ENCODE measurements at regions not wholly inside any gene's neighbourhood (a gene's known extent, or its start where the extent isn't known, plus 50 kb on each side); places are given as distances from the start of the nearest gene placed in this dataset.
A peak's percentile ranks its signal among the peaks of the same experiment; 100 is the strongest.

DNA sequence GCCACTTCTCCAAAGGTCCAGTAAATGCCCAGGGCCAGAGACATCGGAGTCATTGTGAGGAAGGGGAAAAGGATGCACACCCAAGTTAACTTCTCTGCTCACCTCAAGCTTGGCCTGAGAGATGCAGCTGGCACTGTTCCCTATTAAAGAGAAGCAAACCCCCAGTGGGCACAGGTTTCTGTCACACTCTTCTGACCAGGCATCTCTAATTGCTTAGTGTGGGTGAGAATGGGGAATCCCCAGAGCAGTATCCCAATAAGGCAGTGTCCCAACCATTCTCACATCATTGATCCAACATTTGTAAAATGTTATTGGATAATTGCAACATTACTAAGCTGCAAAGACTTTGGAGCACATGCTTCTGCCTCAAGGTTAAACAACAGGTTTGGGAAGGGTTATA, 232.3 kb downstream of the ADGRG6 start:
- TF ChIP-seq, protein P1, sequence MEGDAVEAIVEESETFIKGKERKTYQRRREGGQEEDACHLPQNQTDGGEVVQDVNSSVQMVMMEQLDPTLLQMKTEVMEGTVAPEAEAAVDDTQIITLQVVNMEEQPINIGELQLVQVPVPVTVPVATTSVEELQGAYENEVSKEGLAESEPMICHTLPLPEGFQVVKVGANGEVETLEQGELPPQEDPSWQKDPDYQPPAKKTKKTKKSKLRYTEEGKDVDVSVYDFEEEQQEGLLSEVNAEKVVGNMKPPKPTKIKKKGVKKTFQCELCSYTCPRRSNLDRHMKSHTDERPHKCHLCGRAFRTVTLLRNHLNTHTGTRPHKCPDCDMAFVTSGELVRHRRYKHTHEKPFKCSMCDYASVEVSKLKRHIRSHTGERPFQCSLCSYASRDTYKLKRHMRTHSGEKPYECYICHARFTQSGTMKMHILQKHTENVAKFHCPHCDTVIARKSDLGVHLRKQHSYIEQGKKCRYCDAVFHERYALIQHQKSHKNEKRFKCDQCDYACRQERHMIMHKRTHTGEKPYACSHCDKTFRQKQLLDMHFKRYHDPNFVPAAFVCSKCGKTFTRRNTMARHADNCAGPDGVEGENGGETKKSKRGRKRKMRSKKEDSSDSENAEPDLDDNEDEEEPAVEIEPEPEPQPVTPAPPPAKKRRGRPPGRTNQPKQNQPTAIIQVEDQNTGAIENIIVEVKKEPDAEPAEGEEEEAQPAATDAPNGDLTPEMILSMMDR (IDR thresholded peaks at IDR 0.05; ENCODE audit: insufficient read depth, low read depth, low read length), result no peak
- no peaks in the 10 kb centered on the region for H3K36me3 ChIP-seq (ENCODE audit: control insufficient read depth, insufficient read depth, low read length)
- POLR2A ChIA-PET, result no interaction called here
- H3K27me3 ChIP-seq (ENCODE audit: control insufficient read depth, insufficient read depth, low read length), result no peaks in the 10 kb centered on the region
- no peak for DNase-seq (ENCODE audit: low read depth)
- CTCF ChIA-PET, result interaction anchor here (0.9 kb wide), 1 partner anchor 11 kb away, joined by 3 read pairs; no protein-coding TSS in a partner anchor
- no peak overlapping the region for H3K4me3 ChIP-seq (ENCODE audit: low read depth, low read length)

DNA sequence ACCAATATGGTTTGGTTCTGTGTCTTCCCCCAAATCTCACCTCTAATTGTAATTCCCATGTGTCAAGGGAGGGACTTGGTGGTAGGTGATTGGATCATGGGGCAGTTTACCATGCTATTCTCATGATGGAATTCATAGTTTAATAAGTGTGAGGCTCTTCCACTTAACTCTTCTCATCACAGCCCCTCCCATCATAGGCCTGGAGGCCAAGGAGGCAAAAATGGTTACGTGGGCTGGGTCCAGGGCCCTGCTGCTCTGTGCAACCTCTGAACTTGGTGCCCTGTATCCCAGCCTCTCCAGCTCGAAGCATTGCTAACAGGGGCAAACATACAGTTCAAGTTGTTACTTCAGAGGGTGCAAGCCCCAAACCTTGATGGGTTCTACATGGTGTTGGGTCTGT, 232.7 kb downstream of the ADGRG6 start:
- Histone ChIP-seq H3K27me3 (ENCODE audit: control insufficient read depth, insufficient read depth, low read length) (0 out of 2 replicates have a peak, but pooled peaks cover 2% of the 10 kb centered on the region), H3K4me3 (ENCODE audit: low read depth, low read length) (no peak overlapping the region), H3K36me3 (ENCODE audit: control insufficient read depth, insufficient read depth, low read length) (no peaks in the 10 kb centered on the region)
- TF ChIP-seq, protein P1 (IDR thresholded peaks at IDR 0.05; ENCODE audit: insufficient read depth, low read depth, low read length), result no peak
- no peak for DNase-seq (ENCODE audit: low read depth)
- ChIA-PET POLR2A (no interaction called here), CTCF (interaction anchor here (0.9 kb wide), 1 partner anchor 11 kb away, joined by 3 read pairs; no protein-coding TSS in a partner anchor)

GRCh38 chr6:142537612-142538478, 236.0 kb downstream of the ADGRG6 start:
- no peak for DNase-seq (ENCODE audit: low read depth)
- ChIA-PET POLR2A (no interaction called here), CTCF (interaction anchor here (0.6 to 1.2 kb wide), 3 partner anchors 10 to 67 kb away, joined by 3 read pairs; no protein-coding TSS in a partner anchor)
- 0 out of 2 replicates have a peak, but pooled peaks cover 2% of the 10 kb centered on the region for H3K27me3 ChIP-seq (ENCODE audit: control insufficient read depth, insufficient read depth, low read length)
- TF ChIP-seq, protein P1 (IDR thresholded peaks at IDR 0.05; ENCODE audit: insufficient read depth, low read depth, low read length), result peak; percentile 59
- no peaks in the 10 kb centered on the region for H3K36me3 ChIP-seq (ENCODE audit: control insufficient read depth, insufficient read depth, low read length)
- no peak overlapping the region for H3K4me3 ChIP-seq (ENCODE audit: low read depth, low read length)

- Histone ChIP-seq H3K36me3 (ENCODE audit: control insufficient read depth, insufficient read depth, low read length) (no peaks in the 10 kb centered on the region), H3K4me3 (ENCODE audit: low read depth, low read length) (no peak overlapping the region), H3K27me3 (ENCODE audit: control insufficient read depth, insufficient read depth, low read length) (0 out of 2 replicates have a peak, but pooled peaks cover 2% of the 10 kb centered on the region)
- TF ChIP-seq, protein P1 (IDR thresholded peaks at IDR 0.05; ENCODE audit: insufficient read depth, low read depth, low read length), result no peak
- POLR2A ChIA-PET, result no interaction called here
- CTCF ChIA-PET, result no interaction called here
- no peak for DNase-seq (ENCODE audit: low read depth)
These were observed 241.0 kb downstream of the ADGRG6 start for GRCh38 chr6:142542704-142543233.

DNA sequence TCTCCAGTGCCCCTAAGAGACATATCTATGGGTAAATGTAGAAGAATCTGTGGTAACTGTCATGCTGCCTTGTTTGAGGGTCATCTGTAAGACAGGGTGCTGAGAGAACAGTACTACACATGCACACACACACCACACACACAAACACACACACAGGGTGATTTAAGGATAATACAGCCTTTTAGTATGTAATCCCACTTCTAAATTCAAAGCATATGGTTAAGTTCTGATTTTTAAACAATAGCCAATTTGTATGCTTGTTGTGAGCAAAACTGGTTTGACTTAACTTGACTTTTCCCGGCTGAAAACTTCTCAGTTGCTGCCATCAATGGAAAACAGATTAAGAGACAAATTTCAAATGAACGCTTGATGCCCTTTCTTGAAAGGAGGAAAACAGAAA, 241.8 kb downstream of the ADGRG6 start:
- no peak overlapping the region for H3K4me3 ChIP-seq (ENCODE audit: low read depth, low read length)
- TF ChIP-seq, protein P1 (IDR thresholded peaks at IDR 0.05; ENCODE audit: insufficient read depth, low read depth, low read length), result no peak
- CTCF ChIA-PET, result no interaction called here
- POLR2A ChIA-PET, result no interaction called here
- no peaks in the 10 kb centered on the region for H3K36me3 ChIP-seq (ENCODE audit: control insufficient read depth, insufficient read depth, low read length)
- H3K27me3 ChIP-seq (ENCODE audit: control insufficient read depth, insufficient read depth, low read length), result 0 out of 2 replicates have a peak, but pooled peaks cover 2% of the 10 kb centered on the region
- no peak for DNase-seq (ENCODE audit: low read depth)
